H1 (cell line): ENCODE measurements at regions not wholly inside any gene's neighbourhood (a gene's known extent, or its start where the extent isn't known, plus 50 kb on each side); places are given as distances from the start of the nearest gene placed in this dataset.

Experiments
- ASH2L ChIP-seq: fragments of 200-600, 300-600 bp; sonication (generic); IDR thresholded peaks from one replicate; pipeline ENCODE4 v1.7.1; 2017; ENCODE audit warnings: low read length
- CREB1 ChIP-seq: IDR thresholded peaks from 2 replicates; pipeline ENCODE4 v1.6.1; 2012; ENCODE audit warnings: inconsistent platforms
- CTCF ChIP-seq, 3 experiments: IDR thresholded peaks; 1 replicate in 2 of 3; 2 replicates in 1 of 3; pipeline versions ENCODE4 v1.5.1 to v1.6.1; 2011; ENCODE audit warnings: low read length in 3 of 3, mild to moderate bottlenecking in 3 of 3, inconsistent platforms in 2 of 3, low read depth in 1 of 3, moderate library complexity in 1 of 3; ENCODE audit not compliant: insufficient read depth in 1 of 3; ENCODE audit errors: control extremely low read depth in 1 of 3
- KDM1A ChIP-seq: fragments of 200-600, 300-600 bp; sonication (generic); IDR thresholded peaks from 2 replicates; pipeline ENCODE4 v1.7.1; 2016; ENCODE audit warnings: mild to moderate bottlenecking, low read length, borderline replicate concordance
- POLR2A ChIP-seq, 2 experiments: IDR thresholded peaks; 1 replicate in 1 of 2; 2 replicates in 1 of 2; pipeline ENCODE4 v1.6.1; 2011; ENCODE audit warnings: low read depth in 2 of 2, low read length in 2 of 2, mild to moderate bottlenecking in 2 of 2; ENCODE audit errors: control extremely low read depth in 1 of 2
- RFX5 ChIP-seq: IDR thresholded peaks from 2 replicates; pipeline ENCODE4 v1.6.1; 2011; ENCODE audit warnings: low read depth, low read length, improper control_type of control experiment, borderline replicate concordance
- SP1 ChIP-seq: IDR thresholded peaks from 2 replicates; pipeline ENCODE4 v1.6.1; 2011; ENCODE audit warnings: low read depth, low read length
- TAF1 ChIP-seq: IDR thresholded peaks from 2 replicates; pipeline ENCODE4 v1.6.1; 2011; ENCODE audit warnings: mild to moderate bottlenecking, low read depth, low read length
- USF2 ChIP-seq: IDR thresholded peaks from 2 replicates; pipeline ENCODE4 v1.6.1; 2011; ENCODE audit warnings: low read length, improper control_type of control experiment
- TF ChIP-seq, protein P1 (sequence below): IDR thresholded peaks from 2 replicates; pipeline ENCODE4 v1.6.1; 2012; ENCODE audit warnings: inconsistent platforms

DNA sequence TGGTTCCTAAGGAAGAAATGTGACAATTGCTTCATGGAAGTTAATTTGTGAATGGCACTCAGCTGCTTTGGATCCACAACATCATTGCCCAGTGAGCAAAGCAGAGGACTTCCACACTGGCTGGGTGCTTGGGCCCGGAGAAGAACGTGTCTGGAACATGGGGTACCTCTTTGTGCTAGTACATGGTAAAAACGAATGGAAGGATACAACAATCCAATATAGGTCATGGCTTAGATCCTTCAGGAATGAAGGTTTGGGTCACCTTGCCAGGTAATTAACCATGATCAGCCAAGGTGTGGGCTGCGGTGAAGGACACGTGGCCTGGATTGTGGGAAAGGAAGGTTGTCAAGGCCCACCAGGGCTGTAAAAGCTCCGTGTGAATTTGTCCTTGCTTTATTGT is 245.9 kb upstream of the HS6ST1 start:
- no peak for TF ChIP-seq RFX5
- TF ChIP-seq USF2, result no peak
- TF ChIP-seq TAF1, result no peak
- TF ChIP-seq CTCF (IDR thresholded peaks at IDR 0.05; ENCODE audit: control extremely low read depth in 1 of 3, insufficient read depth in 1 of 3, low read depth in 1 of 3, low read length in 3 of 3), result no peak
- TF ChIP-seq SP1, result no peak
- TF ChIP-seq ASH2L, result no peak
- TF ChIP-seq, protein P1, sequence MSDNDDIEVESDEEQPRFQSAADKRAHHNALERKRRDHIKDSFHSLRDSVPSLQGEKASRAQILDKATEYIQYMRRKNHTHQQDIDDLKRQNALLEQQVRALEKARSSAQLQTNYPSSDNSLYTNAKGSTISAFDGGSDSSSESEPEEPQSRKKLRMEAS, result no peak
- TF ChIP-seq POLR2A (IDR thresholded peaks at IDR 0.05; ENCODE audit: control extremely low read depth in 1 of 2, low read depth in 2 of 2, low read length in 2 of 2), result no peak
- no peak for TF ChIP-seq KDM1A
- no peak for TF ChIP-seq CREB1
